Sigmoid colon (tissue), 4 donors: ENCODE measurements at regions not wholly inside any gene's neighbourhood (a gene's known extent, or its start where the extent isn't known, plus 50 kb on each side); places are given as distances from the start of the nearest gene placed in this dataset.

Experiments used
- EP300 ChIP-seq, 4 donors: sonication (generic); formaldehyde crosslinking; IDR thresholded peaks; one replicate each; pipeline ENCODE4 v1.6.1; 2017; ENCODE audit warnings: antibody characterized with exemption in 4 of 4
- POLR2A ChIP-seq, 2 donors: fragments of 450-650 bp; IDR thresholded peaks; one replicate each; pipeline ENCODE4 v1.6.1; 2016; ENCODE audit warnings: antibody characterized with exemption in 2 of 2, mild to moderate bottlenecking in 2 of 2, moderate library complexity in 2 of 2
- POLR2AphosphoS5 ChIP-seq, 4 donors: sonication (generic); formaldehyde crosslinking; IDR thresholded peaks; one replicate each; pipeline ENCODE4 v1.6.1; 2017; ENCODE audit warnings: antibody characterized with exemption in 4 of 4
- TF ChIP-seq, protein P1 (sequence below), 4 experiments: fragments of 450-650 bp in 3 of 4; fragments of 200-600 bp in 1 of 4; IDR thresholded peaks; one replicate each; pipeline ENCODE4 v1.5.1; 2016 to 2019; ENCODE audit warnings: antibody characterized with exemption in 4 of 4, mild to moderate bottlenecking in 3 of 4, moderate library complexity in 2 of 4

DNA sequence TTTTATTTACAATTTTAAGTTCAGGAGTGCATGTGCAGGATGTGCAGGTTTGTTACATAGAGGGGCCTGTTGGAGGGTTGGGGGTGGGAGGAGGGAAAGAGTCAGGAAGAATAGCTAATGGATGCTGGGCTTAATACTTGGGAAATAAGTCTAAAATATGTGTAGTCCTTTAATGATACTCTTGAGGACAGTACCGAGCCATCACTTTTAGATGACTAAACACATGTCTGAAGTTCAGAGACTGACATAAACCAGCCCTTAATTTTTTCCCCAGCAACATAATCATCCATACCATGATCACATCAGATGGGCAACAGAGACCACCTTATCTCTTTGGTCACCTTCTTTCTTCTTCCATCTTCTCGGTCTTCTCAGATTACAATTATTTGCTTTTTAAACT, 189.1 kb upstream of the COL3A1 start:
- TF ChIP-seq, protein P1, sequence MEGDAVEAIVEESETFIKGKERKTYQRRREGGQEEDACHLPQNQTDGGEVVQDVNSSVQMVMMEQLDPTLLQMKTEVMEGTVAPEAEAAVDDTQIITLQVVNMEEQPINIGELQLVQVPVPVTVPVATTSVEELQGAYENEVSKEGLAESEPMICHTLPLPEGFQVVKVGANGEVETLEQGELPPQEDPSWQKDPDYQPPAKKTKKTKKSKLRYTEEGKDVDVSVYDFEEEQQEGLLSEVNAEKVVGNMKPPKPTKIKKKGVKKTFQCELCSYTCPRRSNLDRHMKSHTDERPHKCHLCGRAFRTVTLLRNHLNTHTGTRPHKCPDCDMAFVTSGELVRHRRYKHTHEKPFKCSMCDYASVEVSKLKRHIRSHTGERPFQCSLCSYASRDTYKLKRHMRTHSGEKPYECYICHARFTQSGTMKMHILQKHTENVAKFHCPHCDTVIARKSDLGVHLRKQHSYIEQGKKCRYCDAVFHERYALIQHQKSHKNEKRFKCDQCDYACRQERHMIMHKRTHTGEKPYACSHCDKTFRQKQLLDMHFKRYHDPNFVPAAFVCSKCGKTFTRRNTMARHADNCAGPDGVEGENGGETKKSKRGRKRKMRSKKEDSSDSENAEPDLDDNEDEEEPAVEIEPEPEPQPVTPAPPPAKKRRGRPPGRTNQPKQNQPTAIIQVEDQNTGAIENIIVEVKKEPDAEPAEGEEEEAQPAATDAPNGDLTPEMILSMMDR (IDR thresholded peaks at IDR 0.05), result no peak
- TF ChIP-seq EP300 (IDR thresholded peaks at IDR 0.05) (no peak), POLR2A (IDR thresholded peaks at IDR 0.05) (no peak), POLR2AphosphoS5 (IDR thresholded peaks at IDR 0.05) (peak in 2 of 4 donors; percentile 5 to 24)
